GM12892 (cell line): ENCODE measurements at regions not wholly inside any gene's neighbourhood (a gene's known extent, or its start where the extent isn't known, plus 50 kb on each side); places are given as distances from the start of the nearest gene placed in this dataset.

ENCODE experiments used
- POLR2A ChIP-seq: IDR thresholded peaks from 2 replicates; pipeline ENCODE4 v1.6.1; 2011; ENCODE audit warnings: low read depth, low read length, control low read depth
- POLR2AphosphoS5 ChIP-seq: IDR thresholded peaks from 2 replicates; pipeline ENCODE4 v1.6.1; 2011; ENCODE audit warnings: low read depth, low read length, control low read depth

DNA sequence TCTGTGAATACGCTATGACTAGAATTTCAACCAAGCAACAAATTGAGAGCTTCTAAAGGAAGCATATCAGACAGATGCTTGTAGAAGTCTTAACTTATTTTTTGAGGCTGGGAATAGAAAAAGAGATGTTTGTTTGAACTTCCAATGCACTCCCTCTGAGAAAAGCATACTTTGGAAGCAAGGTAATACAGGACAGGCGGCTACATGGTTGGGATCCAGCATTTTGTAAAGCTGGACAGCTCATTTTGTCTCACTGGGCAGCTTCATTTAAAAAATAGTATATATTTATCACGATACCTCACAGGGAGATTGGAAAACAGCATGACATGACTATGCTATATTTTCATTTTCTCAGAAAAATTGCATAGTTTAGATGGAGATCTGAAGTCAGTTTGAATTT lies 821.3 kb upstream of the API5 start:
- TF ChIP-seq POLR2A (no peak), POLR2AphosphoS5 (no peak)
